Body of pancreas (tissue), 4 donors: ENCODE measurements at regions not wholly inside any gene's neighbourhood (a gene's known extent, or its start where the extent isn't known, plus 50 kb on each side); places are given as distances from the start of the nearest gene placed in this dataset.

ENCODE experiments used
- ATAC-seq: fragments of 150-250 bp; one replicate; pipeline ENCODE4 v1.9.1; 2016
- DNase-seq, 4 donors: peaks; one replicate each; pipeline ENCODE4 v3.0.0-alpha.2; 2019
- H3K27ac ChIP-seq, 4 donors: fragments of 200-600 bp; sonication (generic); 1 replicate in 3 of 4; 2 replicates in 1 of 4; pipeline versions ENCODE4 v1.5.1 to v1.6.1; 2016 to 2019; ENCODE audit warnings: mild to moderate bottlenecking in 1 of 4, mixed read lengths in 1 of 4, moderate library complexity in 1 of 4
- H3K27me3 ChIP-seq, 2 donors: fragments of 200-600 bp; sonication (generic); one replicate each; pipeline ENCODE4 v1.6.0; 2016; ENCODE audit warnings: mild to moderate bottlenecking in 1 of 2
- H3K36me3 ChIP-seq, 2 donors: fragments of 200-600 bp; sonication (generic); replicated peaks in 1 of 2; 2 replicates each; pipeline ENCODE4 v1.5.1; 2016; ENCODE audit warnings: low read depth in 2 of 2; ENCODE audit not compliant: insufficient read depth in 1 of 2
- H3K4me1 ChIP-seq: fragments of 200-600 bp; sonication (generic); one replicate; pipeline ENCODE4 v1.6.0; 2016
- H3K4me3 ChIP-seq, 2 donors: fragments of 200-600 bp; sonication (generic); 1 replicate in 1 of 2; 2 replicates in 1 of 2; pipeline ENCODE4 v1.5.1; 2016 to 2019
- H3K9me3 ChIP-seq, 3 donors: fragments of 200-600 bp; sonication (generic); 1 replicate in 2 of 3; 2 replicates in 1 of 3; pipeline ENCODE4 v1.5.1; 2016
- POLR2A ChIP-seq, 3 donors: fragments of 450-650 bp; IDR thresholded peaks; one replicate each; pipeline ENCODE4 v1.6.1; 2016; ENCODE audit warnings: antibody characterized with exemption in 3 of 3, mild to moderate bottlenecking in 2 of 3
- WGBS, 2 donors: methylation state at CpG; one replicate each; pipeline ENCODE4 v1.1.5; 2017; 5-methylcytosine and 5-hydroxymethylcytosine counted together
- intact Hi-C: fragments of 100-400 bp; cut with DNase I; formaldehyde crosslinking; loops from one replicate; pipeline ENCODE4 v1.15.1; 2023
- TF ChIP-seq, protein P1 (sequence below), 7 experiments: fragments of 450-650 bp in 4 of 7; fragments of 200-600 bp in 3 of 7; sonication (generic) in 3 of 7; IDR thresholded peaks; one replicate each; pipeline ENCODE4 v1.5.1; 2016 to 2019; ENCODE audit warnings: antibody characterized with exemption in 7 of 7

GRCh38 chr15:70337277-70338186, 239.8 kb upstream of the TLE3 start:
- DNase-seq (peak in 1 of 4 donors; percentile 40), ATAC-seq (no peak)
- H3K27me3 ChIP-seq = no peaks in the 10 kb centered on the region
- H3K9me3 ChIP-seq = peaks cover 0 to 2% (median 0%) of the 10 kb centered on the region in 3 donors
- no peak overlapping the region for H3K4me3 ChIP-seq
- WGBS, 2 donors = 86% methylated on average over 18 of the region's 18 CpGs
- H3K4me1 ChIP-seq = no peaks in the 10 kb centered on the region
- no peak for TF ChIP-seq POLR2A (IDR thresholded peaks at IDR 0.05)
- TF ChIP-seq, protein P1, sequence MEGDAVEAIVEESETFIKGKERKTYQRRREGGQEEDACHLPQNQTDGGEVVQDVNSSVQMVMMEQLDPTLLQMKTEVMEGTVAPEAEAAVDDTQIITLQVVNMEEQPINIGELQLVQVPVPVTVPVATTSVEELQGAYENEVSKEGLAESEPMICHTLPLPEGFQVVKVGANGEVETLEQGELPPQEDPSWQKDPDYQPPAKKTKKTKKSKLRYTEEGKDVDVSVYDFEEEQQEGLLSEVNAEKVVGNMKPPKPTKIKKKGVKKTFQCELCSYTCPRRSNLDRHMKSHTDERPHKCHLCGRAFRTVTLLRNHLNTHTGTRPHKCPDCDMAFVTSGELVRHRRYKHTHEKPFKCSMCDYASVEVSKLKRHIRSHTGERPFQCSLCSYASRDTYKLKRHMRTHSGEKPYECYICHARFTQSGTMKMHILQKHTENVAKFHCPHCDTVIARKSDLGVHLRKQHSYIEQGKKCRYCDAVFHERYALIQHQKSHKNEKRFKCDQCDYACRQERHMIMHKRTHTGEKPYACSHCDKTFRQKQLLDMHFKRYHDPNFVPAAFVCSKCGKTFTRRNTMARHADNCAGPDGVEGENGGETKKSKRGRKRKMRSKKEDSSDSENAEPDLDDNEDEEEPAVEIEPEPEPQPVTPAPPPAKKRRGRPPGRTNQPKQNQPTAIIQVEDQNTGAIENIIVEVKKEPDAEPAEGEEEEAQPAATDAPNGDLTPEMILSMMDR (IDR thresholded peaks at IDR 0.05) = no peak
- no peaks in the 10 kb centered on the region for H3K36me3 ChIP-seq
- no peak overlapping the region for H3K27ac ChIP-seq
- intact Hi-C loops = no loop called here

- no peak overlapping the region for H3K27ac ChIP-seq
- no peaks in the 10 kb centered on the region for H3K4me1 ChIP-seq
- WGBS, 2 donors = 73 to 79% methylated on average over 6 of the region's 6 CpGs
Observed at GRCh38 chr15:70336425-70337009, 238.8 kb upstream of the TLE3 start.

GRCh38 chr15:70334286-70334685, 236.6 kb upstream of the TLE3 start:
- 88 to 94% methylated on average over 5 of the region's 5 CpGs for WGBS, 2 donors
- Histone ChIP-seq H3K27me3 (no peaks in the 10 kb centered on the region), H3K36me3 (no peaks in the 10 kb centered on the region), H3K9me3 (peaks cover 0 to 2% (median 0%) of the 10 kb centered on the region in 3 donors), H3K4me3 (no peak overlapping the region), H3K4me1 (no peaks in the 10 kb centered on the region), H3K27ac (no peak overlapping the region)
- ATAC-seq (no peak), DNase-seq (no peak)
- TF ChIP-seq, protein P1 (IDR thresholded peaks at IDR 0.05) = no peak
- TF ChIP-seq POLR2A (IDR thresholded peaks at IDR 0.05) = no peak
- intact Hi-C loops = no loop called here

More at GRCh38 chr15:70336425-70337009, 238.8 kb upstream of the TLE3 start:
- no peak for TF ChIP-seq POLR2A (IDR thresholded peaks at IDR 0.05)
- TF ChIP-seq, protein P1 (IDR thresholded peaks at IDR 0.05) = no peak
- H3K27me3 ChIP-seq = no peaks in the 10 kb centered on the region
- no peaks in the 10 kb centered on the region for H3K36me3 ChIP-seq
- ATAC-seq = no peak
- intact Hi-C loops = no loop called here
- H3K9me3 ChIP-seq = peaks cover 0 to 2% (median 0%) of the 10 kb centered on the region in 3 donors
- DNase-seq = no peak
- H3K4me3 ChIP-seq = no peak overlapping the region

GRCh38 chr15:70329179-70329578, 231.5 kb upstream of the TLE3 start:
- intact Hi-C loops = no loop called here
- no peaks in the 10 kb centered on the region for H3K4me1 ChIP-seq
- DNase-seq (no peak), ATAC-seq (no peak)
- TF ChIP-seq, protein P1 (IDR thresholded peaks at IDR 0.05) = no peak
- no peak for TF ChIP-seq POLR2A (IDR thresholded peaks at IDR 0.05)
- WGBS, 2 donors = 82 to 90% methylated on average over 8 of the region's 8 CpGs
- no peak overlapping the region for H3K4me3 ChIP-seq
- peaks cover 0 to 2% (median 0%) of the 10 kb centered on the region in 3 donors for H3K9me3 ChIP-seq
- H3K36me3 ChIP-seq = no peaks in the 10 kb centered on the region
- no peak overlapping the region for H3K27ac ChIP-seq
- H3K27me3 ChIP-seq = no peaks in the 10 kb centered on the region
